Breast epithelium (tissue), 3 donors: ENCODE measurements at regions not wholly inside any gene's neighbourhood (a gene's known extent, or its start where the extent isn't known, plus 50 kb on each side); places are given as distances from the start of the nearest gene placed in this dataset.

ENCODE experiments used
- CTCF ChIP-seq, 3 donors: fragments of 450-650 bp; IDR thresholded peaks; one replicate each; pipeline ENCODE4 v1.5.1; 2016 to 2017; ENCODE audit warnings: antibody characterized with exemption in 3 of 3, mild to moderate bottlenecking in 3 of 3, moderate library complexity in 3 of 3
- POLR2A ChIP-seq: fragments of 450-650 bp; IDR thresholded peaks from one replicate; pipeline ENCODE4 v1.6.1; 2016; ENCODE audit warnings: antibody characterized with exemption, mild to moderate bottlenecking, moderate library complexity

- TF ChIP-seq CTCF (IDR thresholded peaks at IDR 0.05) (no peak), POLR2A (no peak)
Observed at GRCh38 chrX:460823-461640, 74.3 kb upstream of the PPP2R3B start.
